GM19023 (cell line): ENCODE measurements at regions not wholly inside any gene's neighbourhood (a gene's known extent, or its start where the extent isn't known, plus 50 kb on each side); places are given as distances from the start of the nearest gene placed in this dataset.
A peak's percentile ranks its signal among the peaks of the same experiment; 100 is the strongest.

Experiments
- ATAC-seq: cut with Tn5 transposase; IDR thresholded peaks from one replicate; pipeline ENCODE4 v1.9.1; 2021; ENCODE audit warnings: mild to moderate bottlenecking, moderate library complexity; ENCODE audit not compliant: unreplicated experiment

DNA sequence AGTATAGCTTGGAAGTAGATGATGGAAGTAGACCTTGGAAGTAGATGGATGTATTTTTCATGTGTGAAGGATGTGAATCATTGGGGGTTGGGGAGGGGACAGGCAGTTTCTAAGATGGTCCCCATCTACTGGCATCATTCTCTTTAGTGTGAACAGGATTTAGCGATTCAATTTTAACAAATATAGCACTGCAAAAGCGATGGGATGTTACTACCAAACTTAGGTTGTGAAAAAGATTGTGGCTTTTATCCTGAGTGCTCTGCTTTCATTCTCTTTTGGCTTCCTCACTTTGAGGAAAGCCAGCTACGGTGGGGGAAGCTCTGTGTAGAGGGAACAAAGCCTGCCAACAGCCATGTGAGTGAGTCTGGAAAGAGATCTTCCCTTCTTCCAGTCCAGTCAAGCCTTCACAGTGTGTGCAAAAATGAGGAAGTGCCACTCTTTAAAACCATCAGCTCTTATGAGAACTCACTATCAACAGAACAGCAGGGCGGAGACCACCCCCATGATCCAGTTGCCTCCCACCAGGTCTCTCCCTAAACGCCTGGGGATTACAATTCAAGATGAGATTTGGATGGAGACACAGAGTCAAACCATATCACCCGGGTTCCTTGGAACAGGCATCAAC is 441.4 kb downstream of the SH3GL2 start:
- no peak for ATAC-seq

DNA sequence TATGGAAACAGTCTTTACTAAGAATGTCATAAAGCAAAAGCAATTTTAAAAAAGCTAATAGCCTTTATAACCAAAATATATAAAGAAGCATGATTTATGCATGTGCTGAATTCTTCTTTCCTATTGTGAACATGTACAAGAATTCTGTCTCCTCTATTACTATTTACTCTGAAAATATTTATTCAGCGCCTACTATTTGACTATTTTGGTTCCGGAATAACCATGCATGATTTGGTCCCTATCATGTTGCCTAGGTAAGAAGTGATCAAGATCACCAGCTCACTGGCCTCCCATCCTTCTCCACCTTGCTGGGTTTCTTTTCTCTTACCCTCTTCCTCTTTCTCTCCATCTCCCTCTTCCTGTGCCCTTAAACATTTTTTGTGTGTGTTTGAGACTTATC is 443.8 kb downstream of the SH3GL2 start:
- no peak for ATAC-seq

- ATAC-seq = no peak
Observed at GRCh38 chr9:18023332-18023731, 444.5 kb downstream of the SH3GL2 start.

DNA sequence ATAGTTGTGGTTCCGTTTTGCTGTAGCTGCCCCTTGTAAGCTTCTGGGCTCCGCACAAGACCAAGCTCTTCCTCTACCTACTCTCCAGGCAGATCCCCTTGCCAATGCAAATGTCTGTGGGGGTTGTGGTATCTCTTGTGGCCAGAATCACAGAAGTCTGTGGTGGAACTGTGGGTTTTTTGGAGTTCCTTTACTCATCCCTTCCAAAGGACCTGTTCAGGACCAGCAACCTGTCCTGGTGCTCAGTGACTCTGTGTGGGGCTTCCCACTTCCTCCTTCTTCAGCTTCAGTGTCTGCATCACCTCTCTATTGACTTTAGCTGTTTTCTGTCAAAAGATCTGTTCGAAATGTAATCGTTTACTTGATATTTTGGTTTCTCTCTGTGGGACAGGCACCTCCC is 441.3 kb upstream of the ADAMTSL1 start:
- ATAC-seq = no peak

GRCh38 chr9:18036422-18037187 is 437.3 kb upstream of the ADAMTSL1 start:
- ATAC-seq = no peak

GRCh38 chr9:18037981-18038380 is 436.0 kb upstream of the ADAMTSL1 start:
- no peak for ATAC-seq

DNA sequence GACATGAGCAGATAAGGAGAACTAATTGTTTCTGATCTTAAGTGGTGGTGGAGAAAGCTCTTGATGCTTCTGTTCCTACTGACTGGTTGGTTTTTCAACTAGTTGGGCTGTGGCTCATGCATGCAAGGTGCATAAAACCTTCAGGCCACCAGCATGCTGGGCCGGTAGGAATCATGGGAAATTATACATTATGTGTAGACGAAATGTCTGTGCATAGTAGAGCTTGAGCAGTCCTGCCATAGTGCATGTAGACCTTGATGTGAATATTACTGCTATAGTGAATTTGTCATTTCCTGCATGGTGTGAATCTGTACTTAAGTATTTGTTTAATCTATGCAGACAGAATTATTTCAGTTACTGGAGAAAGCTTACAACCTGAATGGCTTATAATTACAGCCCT is 433.6 kb upstream of the ADAMTSL1 start:
- no peak for ATAC-seq

GRCh38 chr9:18043978-18044377 is 430.0 kb upstream of the ADAMTSL1 start:
- ATAC-seq = no peak

DNA sequence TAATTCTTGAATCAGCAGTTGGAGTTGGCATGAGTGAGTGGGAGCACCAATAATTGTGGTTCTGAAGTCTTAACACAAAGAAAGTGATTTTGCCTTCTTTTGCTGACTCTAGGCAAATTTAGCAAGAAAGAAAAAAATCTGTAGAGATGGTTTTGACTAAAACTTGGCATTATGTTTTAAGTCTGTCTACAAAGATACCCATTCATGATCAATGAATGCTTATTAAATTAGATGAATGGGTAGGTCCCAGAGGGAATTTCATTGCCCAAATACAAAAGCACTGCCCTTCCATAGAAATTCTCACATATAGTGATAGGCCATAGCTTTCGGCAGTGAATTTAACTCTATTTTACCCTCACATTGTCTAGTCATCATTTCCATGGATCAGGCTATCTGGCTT is 428.6 kb upstream of the ADAMTSL1 start:
- ATAC-seq = no peak

DNA sequence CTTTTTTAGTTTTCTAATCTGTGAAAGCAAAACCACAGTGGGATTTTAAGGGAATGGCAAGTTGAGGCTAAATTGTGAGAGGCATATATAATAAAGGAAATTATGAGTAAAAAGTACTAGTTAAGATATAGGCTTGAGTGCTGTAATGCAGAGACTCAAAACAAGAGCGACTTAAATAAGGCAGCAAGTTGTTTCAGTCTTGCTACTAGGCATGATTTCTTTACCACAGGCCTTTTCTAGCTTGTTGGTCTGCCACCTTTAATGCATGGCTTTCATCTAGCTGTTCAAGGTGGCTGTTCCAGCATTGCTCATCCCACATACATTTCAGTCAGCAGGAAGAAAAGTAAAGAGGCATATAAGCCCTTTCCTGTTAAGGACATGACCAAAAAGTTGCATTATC is 427.9 kb upstream of the ADAMTSL1 start:
- ATAC-seq = no peak

DNA sequence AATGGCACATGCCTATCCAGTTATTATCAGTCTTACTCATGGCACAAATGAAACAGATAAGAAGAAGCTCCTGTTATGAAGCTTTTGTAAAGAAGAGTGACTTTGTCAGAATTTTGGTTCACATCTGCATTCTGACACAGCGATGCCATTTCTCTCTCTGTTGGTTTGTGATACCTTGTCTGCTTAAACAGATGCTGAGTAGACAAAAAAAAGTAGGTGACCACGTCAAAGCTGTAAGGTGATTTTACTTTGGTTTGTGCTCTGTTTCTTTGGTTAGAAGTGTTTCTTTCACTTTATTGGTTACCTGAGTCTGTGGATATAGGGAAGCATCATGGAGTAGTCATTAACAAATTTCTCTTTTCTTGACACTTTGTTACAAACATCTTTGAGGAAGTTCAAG is 422.3 kb upstream of the ADAMTSL1 start:
- ATAC-seq = no peak

DNA sequence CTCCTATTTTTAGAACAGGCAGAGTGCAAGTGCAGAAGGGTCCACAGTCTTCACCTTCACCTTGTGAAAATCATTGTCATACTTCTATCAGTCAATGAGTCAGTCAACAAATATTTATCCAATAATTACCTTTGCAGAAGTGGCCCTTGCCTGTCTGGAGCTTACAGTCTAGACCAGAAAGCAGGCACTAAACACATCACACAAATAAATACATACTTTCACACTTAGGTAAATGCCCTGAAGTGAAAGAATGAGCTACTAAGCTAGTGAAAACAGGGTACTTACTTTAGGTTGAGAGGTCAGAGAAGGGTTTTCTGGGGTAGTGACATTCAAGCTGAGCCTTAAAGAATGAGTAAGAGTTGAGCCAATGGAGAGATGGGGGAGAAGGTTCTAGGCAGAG is 421.9 kb upstream of the ADAMTSL1 start:
- ATAC-seq = no peak

DNA sequence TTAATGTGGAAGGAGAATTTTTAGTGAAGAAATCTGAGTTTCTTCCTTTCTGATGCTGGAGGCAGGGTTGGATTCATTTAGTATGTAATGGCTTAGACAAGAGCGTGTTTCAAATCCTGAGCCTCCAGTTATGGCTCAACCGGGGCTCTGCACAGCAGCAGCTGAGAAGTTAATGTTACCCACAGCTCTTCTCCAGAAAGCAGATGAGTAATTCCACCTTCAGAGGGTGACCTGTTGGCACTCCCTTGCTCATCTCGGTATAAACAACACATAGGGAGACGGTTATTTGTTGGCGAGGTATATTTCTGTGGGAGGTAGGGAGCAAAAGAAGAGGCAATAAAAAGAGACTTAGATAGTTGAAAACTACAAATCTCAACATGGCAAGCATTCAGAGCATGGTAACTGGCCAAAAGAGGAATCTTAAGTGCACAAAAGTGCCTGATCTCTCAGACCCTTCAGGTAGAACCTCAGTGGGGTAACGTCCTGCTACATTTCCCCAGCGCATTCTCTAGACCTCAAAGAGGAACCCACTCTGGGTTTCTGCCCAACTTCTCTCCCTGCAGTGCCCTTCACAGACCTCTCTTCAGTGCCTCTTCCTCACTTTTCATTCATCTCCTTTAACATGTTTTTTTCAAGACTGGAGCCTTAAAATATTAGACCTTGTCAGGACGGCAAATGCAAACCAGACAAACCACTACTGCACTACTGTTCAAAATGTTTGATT is 417.5 kb upstream of the ADAMTSL1 start:
- no peak for ATAC-seq

GRCh38 chr9:18056993-18057369 is 417.0 kb upstream of the ADAMTSL1 start:
- ATAC-seq = peak; percentile 92

GRCh38 chr9:18058564-18059442 is 415.1 kb upstream of the ADAMTSL1 start:
- no peak for ATAC-seq

DNA sequence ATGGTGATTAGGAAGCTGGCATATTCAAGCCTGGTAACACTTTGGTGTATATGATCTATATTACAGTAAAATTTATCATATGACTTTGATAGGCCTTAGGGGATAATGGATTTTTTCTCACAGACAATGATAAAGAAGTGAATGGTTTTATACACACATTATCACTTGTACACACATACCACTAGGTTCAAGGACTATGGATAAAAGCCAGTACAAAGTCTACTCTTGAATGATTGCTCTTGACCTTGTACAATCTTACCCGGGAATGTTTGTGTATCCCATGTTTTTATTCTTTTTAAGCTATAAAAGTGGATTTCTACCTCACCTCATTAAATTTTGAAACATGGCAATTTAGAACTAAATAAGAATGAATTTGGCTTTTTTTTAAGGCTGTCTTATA is 414.5 kb upstream of the ADAMTSL1 start:
- no peak for ATAC-seq

DNA sequence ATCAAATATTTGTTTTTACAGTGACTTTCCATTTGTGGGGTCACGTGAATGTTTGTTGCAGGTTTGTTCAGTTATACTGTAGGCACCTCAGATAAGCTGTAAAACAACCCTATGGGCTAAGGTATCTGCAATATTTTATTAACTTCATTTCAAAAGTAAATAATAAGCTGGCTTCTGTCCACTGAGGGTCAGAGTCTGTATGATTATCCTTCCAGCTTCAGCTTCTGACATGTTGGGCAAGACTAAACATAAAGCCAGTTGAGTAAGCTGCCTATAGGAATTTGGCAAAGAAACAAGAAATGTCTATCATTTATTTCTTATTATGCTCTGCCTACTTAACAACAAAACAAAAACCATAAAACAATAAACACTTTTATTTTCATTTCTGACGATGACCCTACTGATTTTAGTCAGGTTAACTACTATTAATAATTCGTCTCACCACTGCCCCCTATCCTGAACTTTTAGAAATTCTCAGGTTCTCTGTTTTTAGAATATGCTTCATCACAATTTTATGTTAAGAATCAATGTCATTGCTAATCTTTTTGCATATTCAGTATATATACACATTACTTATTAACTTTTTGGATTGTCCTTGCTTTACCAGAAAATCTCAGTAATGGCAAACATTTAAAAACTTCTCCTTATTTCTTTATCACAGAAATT is 413.6 kb upstream of the ADAMTSL1 start:
- no peak for ATAC-seq

- ATAC-seq = no peak
Observed at GRCh38 chr9:18061332-18061731, 412.6 kb upstream of the ADAMTSL1 start.

GRCh38 chr9:18061856-18062255 is 412.1 kb upstream of the ADAMTSL1 start:
- no peak for ATAC-seq

DNA sequence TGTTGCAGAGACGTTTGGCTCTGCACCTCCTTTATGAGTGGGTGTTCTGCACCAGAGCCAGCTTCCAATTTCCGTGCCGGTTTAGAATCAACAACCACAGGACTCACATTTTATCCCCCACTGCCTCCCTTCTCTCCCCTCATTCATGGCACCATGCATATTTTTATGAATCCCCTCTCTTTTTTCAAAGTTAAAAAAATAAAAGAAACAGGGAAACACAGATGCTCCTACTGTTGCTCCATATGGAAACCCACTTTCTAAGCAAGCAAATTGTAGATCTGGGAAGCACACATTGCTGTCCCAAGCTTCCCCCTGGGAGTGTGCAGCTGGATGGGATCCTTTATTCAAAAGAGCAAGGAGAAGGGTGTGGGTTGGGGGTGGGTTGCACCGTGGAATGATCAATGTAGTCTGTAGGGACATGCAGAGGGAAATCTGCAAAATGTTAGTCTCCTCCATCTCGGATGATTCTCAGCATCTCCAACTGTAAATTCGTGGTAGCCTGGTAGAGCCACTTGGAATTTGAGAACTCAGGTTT is 410.0 kb upstream of the ADAMTSL1 start:
- ATAC-seq = no peak
